Mesothelial cell of epicardium (in vitro differentiated cells): ENCODE measurements at regions not wholly inside any gene's neighbourhood (a gene's known extent, or its start where the extent isn't known, plus 50 kb on each side); places are given as distances from the start of the nearest gene placed in this dataset.

Source experiments
- DNase-seq, 2 experiments: peaks; one replicate each; pipeline ENCODE4 v3.0.0; 2021; ENCODE audit warnings: low spot score in 2 of 2; ENCODE audit not compliant: unreplicated experiment in 2 of 2
- H3K27ac Mint-ChIP-seq: 2 replicates; pipeline ENCODE4 v1.8.0; 2021; ENCODE audit warnings: mixed read lengths
- H3K27me3 Mint-ChIP-seq: 2 replicates; pipeline ENCODE4 v1.8.0; 2021; ENCODE audit warnings: low read depth, mixed read lengths
- H3K36me3 Mint-ChIP-seq: 2 replicates; pipeline ENCODE4 v1.8.0; 2021; ENCODE audit warnings: mixed read lengths
- H3K4me1 Mint-ChIP-seq: 2 replicates; pipeline ENCODE4 v1.8.0; 2021; ENCODE audit warnings: mixed read lengths
- H3K4me3 Mint-ChIP-seq: 2 replicates; pipeline ENCODE4 v1.8.0; 2021; ENCODE audit warnings: mild to moderate bottlenecking, moderate library complexity, mixed read lengths
- H3K9me3 Mint-ChIP-seq: 2 replicates; pipeline ENCODE4 v1.8.0; 2021; ENCODE audit warnings: mixed read lengths
- CTCF ChIP-seq: fragments of 200-600 bp; sonication (generic); IDR thresholded peaks from one replicate; pipeline ENCODE4 v1.5.0; 2021; ENCODE audit warnings: antibody characterized with exemption; ENCODE audit not compliant: unreplicated experiment

- no peaks in the 10 kb centered on the region for H3K27me3 Mint-ChIP-seq
- no peaks in the 10 kb centered on the region for H3K9me3 Mint-ChIP-seq
- peaks cover 1% of the 10 kb centered on the region for H3K36me3 Mint-ChIP-seq
- H3K27ac Mint-ChIP-seq = no peak overlapping the region
- peaks cover 4% of the 10 kb centered on the region for H3K4me1 Mint-ChIP-seq
- TF ChIP-seq CTCF = no peak
- DNase-seq = no peak
- no peak overlapping the region for H3K4me3 Mint-ChIP-seq
Observed at GRCh38 chr7:131026297-131027000, 292.4 kb upstream of the KLF14 start.

GRCh38 chr7:131027287-131027773 is 293.3 kb upstream of the KLF14 start:
- peaks cover 4% of the 10 kb centered on the region for H3K4me1 Mint-ChIP-seq
- DNase-seq = no peak
- TF ChIP-seq CTCF = no peak
- no peak overlapping the region for H3K27ac Mint-ChIP-seq
- H3K36me3 Mint-ChIP-seq = no peaks in the 10 kb centered on the region
- no peaks in the 10 kb centered on the region for H3K27me3 Mint-ChIP-seq
- H3K4me3 Mint-ChIP-seq = no peak overlapping the region
- no peaks in the 10 kb centered on the region for H3K9me3 Mint-ChIP-seq

GRCh38 chr7:131028295-131028694 is 294.3 kb upstream of the KLF14 start:
- H3K27ac Mint-ChIP-seq = no peak overlapping the region
- DNase-seq = no peak
- no peaks in the 10 kb centered on the region for H3K36me3 Mint-ChIP-seq
- peaks cover 4% of the 10 kb centered on the region for H3K4me1 Mint-ChIP-seq
- H3K27me3 Mint-ChIP-seq = no peaks in the 10 kb centered on the region
- H3K9me3 Mint-ChIP-seq = no peaks in the 10 kb centered on the region
- no peak for TF ChIP-seq CTCF
- H3K4me3 Mint-ChIP-seq = no peak overlapping the region

DNA sequence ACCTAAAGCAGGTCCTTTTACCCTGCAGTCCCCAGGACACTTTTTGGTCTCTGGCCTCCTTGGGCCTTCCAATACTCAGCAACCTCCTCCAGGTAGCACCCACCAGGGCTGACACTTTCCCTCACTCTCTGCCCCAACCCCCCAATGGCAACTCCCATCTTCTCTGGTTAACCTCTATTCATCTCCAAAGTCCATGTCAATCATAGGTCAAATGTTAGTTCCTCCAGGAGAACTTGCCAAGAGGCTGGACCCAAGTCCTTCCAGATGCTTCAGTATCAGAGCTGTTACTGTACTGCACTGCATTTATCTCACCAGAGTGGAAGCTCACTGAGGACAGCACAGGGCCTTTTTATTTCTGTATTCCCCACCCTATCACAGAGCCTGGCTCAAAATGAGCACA is 295.0 kb upstream of the KLF14 start:
- no peaks in the 10 kb centered on the region for H3K9me3 Mint-ChIP-seq
- no peaks in the 10 kb centered on the region for H3K27me3 Mint-ChIP-seq

GRCh38 chr7:131031099-131031868 is 296.4 kb upstream of the MKLN1 start:
- H3K4me3 Mint-ChIP-seq = no peak overlapping the region
- DNase-seq = no peak
- TF ChIP-seq CTCF = no peak
- no peaks in the 10 kb centered on the region for H3K36me3 Mint-ChIP-seq
- H3K9me3 Mint-ChIP-seq = no peaks in the 10 kb centered on the region
- no peak overlapping the region for H3K27ac Mint-ChIP-seq
- H3K4me1 Mint-ChIP-seq = peaks cover 4% of the 10 kb centered on the region
- H3K27me3 Mint-ChIP-seq = no peaks in the 10 kb centered on the region

More for the DNA sequence above, 295.0 kb upstream of the KLF14 start:
- no peaks in the 10 kb centered on the region for H3K36me3 Mint-ChIP-seq
- no peak overlapping the region for H3K27ac Mint-ChIP-seq
- no peak overlapping the region for H3K4me3 Mint-ChIP-seq
- peaks cover 4% of the 10 kb centered on the region for H3K4me1 Mint-ChIP-seq
- no peak for DNase-seq
- no peak for TF ChIP-seq CTCF
